Suprapubic skin (tissue), 4 donors: ENCODE measurements at regions not wholly inside any gene's neighbourhood (a gene's known extent, or its start where the extent isn't known, plus 50 kb on each side); places are given as distances from the start of the nearest gene placed in this dataset.

Experiments
- DNase-seq, 2 donors: peaks; one replicate each; pipeline ENCODE4 v3.0.0-alpha.2; 2019; ENCODE audit warnings: low spot score in 2 of 2
- H3K27ac ChIP-seq: fragments of 200-600 bp; sonication (generic); one replicate; pipeline ENCODE4 v1.5.1; 2019
- H3K27me3 ChIP-seq: fragments of 200-600 bp; sonication (generic); one replicate; pipeline ENCODE4 v1.5.1; 2019
- H3K36me3 ChIP-seq: fragments of 200-600 bp; sonication (generic); one replicate; pipeline ENCODE4 v1.5.1; 2019
- H3K4me1 ChIP-seq: fragments of 200-600 bp; sonication (generic); one replicate; pipeline ENCODE4 v1.5.1; 2019
- H3K4me3 ChIP-seq: fragments of 200-600 bp; sonication (generic); one replicate; pipeline ENCODE4 v1.5.1; 2019; ENCODE audit warnings: mild to moderate bottlenecking
- H3K9me3 ChIP-seq: fragments of 200-600 bp; sonication (generic); one replicate; pipeline ENCODE4 v1.5.1; 2019
- CTCF ChIP-seq, 2 donors: fragments of 200-600 bp in 1 of 2; fragments of 450-650 bp in 1 of 2; sonication (generic) in 1 of 2; IDR thresholded peaks; one replicate each; pipeline ENCODE4 v1.5.1; 2016 to 2019; ENCODE audit warnings: antibody characterized with exemption in 2 of 2, mild to moderate bottlenecking in 1 of 2, moderate library complexity in 1 of 2
- EP300 ChIP-seq: sonication (generic); formaldehyde crosslinking; IDR thresholded peaks from one replicate; pipeline ENCODE4 v1.6.1; 2017; ENCODE audit warnings: antibody characterized with exemption
- POLR2A ChIP-seq, 2 donors: fragments of 450-650 bp; IDR thresholded peaks; one replicate each; pipeline ENCODE4 v1.6.1; 2017; ENCODE audit warnings: antibody characterized with exemption in 2 of 2, mild to moderate bottlenecking in 2 of 2, moderate library complexity in 2 of 2
- POLR2AphosphoS5 ChIP-seq, 3 donors: sonication (generic); formaldehyde crosslinking; IDR thresholded peaks; one replicate each; pipeline ENCODE4 v1.6.1; 2017; ENCODE audit warnings: antibody characterized with exemption in 3 of 3
- WGBS: methylation state at CpG from one replicate; pipeline ENCODE4 v1.1.5; 2018; 5-methylcytosine and 5-hydroxymethylcytosine counted together

- no peak overlapping the region for H3K27ac ChIP-seq
- no peaks in the 10 kb centered on the region for H3K36me3 ChIP-seq
- H3K9me3 ChIP-seq: no peaks in the 10 kb centered on the region
- no peak overlapping the region for H3K4me3 ChIP-seq
- WGBS: 63% methylated on average over 2 of the region's 2 CpGs
- TF ChIP-seq CTCF (IDR thresholded peaks at IDR 0.05) (no peak), POLR2AphosphoS5 (IDR thresholded peaks at IDR 0.05) (no peak)
- H3K4me1 ChIP-seq: no peaks in the 10 kb centered on the region
- no peaks in the 10 kb centered on the region for H3K27me3 ChIP-seq
- no peak for DNase-seq
These were observed 57.1 kb upstream of the EOMES start for GRCh38 chr3:27779176-27779575.

- Histone ChIP-seq H3K4me3 (no peak overlapping the region), H3K27ac (no peak overlapping the region), H3K4me1 (no peaks in the 10 kb centered on the region), H3K9me3 (no peaks in the 10 kb centered on the region), H3K36me3 (no peaks in the 10 kb centered on the region), H3K27me3 (no peaks in the 10 kb centered on the region)
- TF ChIP-seq EP300: no peak
- no peak for TF ChIP-seq CTCF (IDR thresholded peaks at IDR 0.05)
- TF ChIP-seq POLR2A (IDR thresholded peaks at IDR 0.05): no peak
- TF ChIP-seq POLR2AphosphoS5 (IDR thresholded peaks at IDR 0.05): no peak
- WGBS: 97% methylated on average over 2 of the region's 2 CpGs
- DNase-seq: no peak
These were observed 67.3 kb upstream of the EOMES start for GRCh38 chr3:27789420-27789819.

GRCh38 chr3:27791956-27792355 is 69.8 kb upstream of the EOMES start:
- no peaks in the 10 kb centered on the region for H3K36me3 ChIP-seq
- WGBS: 15% methylated on average over 2 of the region's 2 CpGs
- TF ChIP-seq POLR2A (IDR thresholded peaks at IDR 0.05): no peak
- no peak for TF ChIP-seq CTCF (IDR thresholded peaks at IDR 0.05)
- no peak for TF ChIP-seq POLR2AphosphoS5 (IDR thresholded peaks at IDR 0.05)

GRCh38 chr3:27792869-27793268 is 70.7 kb upstream of the EOMES start:
- Histone ChIP-seq H3K9me3 (no peaks in the 10 kb centered on the region), H3K27me3 (no peaks in the 10 kb centered on the region), H3K4me3 (no peak overlapping the region), H3K4me1 (no peaks in the 10 kb centered on the region), H3K36me3 (no peaks in the 10 kb centered on the region), H3K27ac (no peak overlapping the region)
- DNase-seq: no peak
- WGBS: 39% methylated on average over 3 of the region's 3 CpGs
- no peak for TF ChIP-seq CTCF (IDR thresholded peaks at IDR 0.05)
- TF ChIP-seq POLR2AphosphoS5 (IDR thresholded peaks at IDR 0.05): no peak
- TF ChIP-seq POLR2A (IDR thresholded peaks at IDR 0.05): no peak
- TF ChIP-seq EP300: no peak

More at GRCh38 chr3:27791956-27792355, 69.8 kb upstream of the EOMES start:
- H3K4me3 ChIP-seq: no peak overlapping the region
- no peaks in the 10 kb centered on the region for H3K9me3 ChIP-seq
- no peak overlapping the region for H3K27ac ChIP-seq
- no peaks in the 10 kb centered on the region for H3K27me3 ChIP-seq
- no peaks in the 10 kb centered on the region for H3K4me1 ChIP-seq
- no peak for DNase-seq

GRCh38 chr3:27794211-27794610 is 72.1 kb upstream of the EOMES start:
- H3K4me3 ChIP-seq: no peak overlapping the region
- TF ChIP-seq EP300 (no peak), CTCF (IDR thresholded peaks at IDR 0.05) (no peak), POLR2AphosphoS5 (IDR thresholded peaks at IDR 0.05) (no peak), POLR2A (IDR thresholded peaks at IDR 0.05) (no peak)
- H3K27ac ChIP-seq: no peak overlapping the region
- H3K4me1 ChIP-seq: no peaks in the 10 kb centered on the region
- no peaks in the 10 kb centered on the region for H3K9me3 ChIP-seq
- WGBS: 94% methylated on average over 4 of the region's 4 CpGs
- H3K36me3 ChIP-seq: no peaks in the 10 kb centered on the region
- DNase-seq: no peak
- H3K27me3 ChIP-seq: no peaks in the 10 kb centered on the region
